Amniotic epithelial cell (primary cell): ENCODE measurements at regions not wholly inside any gene's neighbourhood (a gene's known extent, or its start where the extent isn't known, plus 50 kb on each side); places are given as distances from the start of the nearest gene placed in this dataset.
"Not testable (repeated sequence)": the region's sequence is repeated elsewhere in the genome, so short reads cannot be mapped to it uniquely, and the experiment has no call there.

ENCODE experiments used
- DNase-seq: peaks from one replicate; pipeline ENCODE4 v3.0.0-alpha.2; 2010; ENCODE audit warnings: low read depth

- no peak for DNase-seq
Measured at GRCh38 chr2:53257287-53257686, 510.3 kb upstream of the CHAC2 start.

DNA sequence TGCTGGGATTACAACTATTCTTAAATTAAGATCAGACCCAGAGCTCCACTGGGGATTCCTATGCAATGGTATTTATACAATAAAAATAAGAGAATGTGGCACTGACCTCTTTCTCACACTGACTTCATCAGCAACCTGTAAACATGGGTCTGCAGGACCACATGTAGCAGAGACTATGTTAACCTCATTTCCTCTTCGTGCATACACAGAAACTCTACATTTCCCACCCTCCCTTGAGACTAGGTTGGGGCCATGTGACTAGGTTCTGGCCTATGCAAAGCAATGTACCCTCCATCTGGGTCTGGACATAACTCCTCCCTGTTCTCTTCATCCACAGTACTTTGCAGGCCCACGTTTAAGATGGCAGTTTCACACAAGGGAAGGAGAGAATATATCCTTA is 514.4 kb upstream of the CHAC2 start:
- DNase-seq, result no peak

DNA sequence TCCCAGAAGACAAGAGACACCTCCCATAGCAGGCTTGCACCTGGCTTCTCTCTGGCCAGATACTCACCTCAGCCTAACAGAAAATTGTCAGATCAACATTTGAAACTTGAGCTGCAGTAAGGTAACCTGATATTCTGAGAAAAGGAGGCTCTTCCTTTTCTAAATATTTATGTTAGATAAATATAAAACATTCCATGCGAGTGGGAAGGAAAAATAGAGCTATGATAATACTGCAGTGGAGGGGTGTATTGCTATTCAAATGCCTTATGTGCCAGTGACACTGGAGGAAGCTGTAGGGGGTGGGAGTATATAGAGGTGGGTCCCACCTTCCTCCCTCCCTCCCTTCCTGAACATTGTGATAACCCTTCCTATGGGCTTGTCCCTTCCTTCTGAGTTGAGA is 515.5 kb upstream of the CHAC2 start:
- no peak for DNase-seq

DNA sequence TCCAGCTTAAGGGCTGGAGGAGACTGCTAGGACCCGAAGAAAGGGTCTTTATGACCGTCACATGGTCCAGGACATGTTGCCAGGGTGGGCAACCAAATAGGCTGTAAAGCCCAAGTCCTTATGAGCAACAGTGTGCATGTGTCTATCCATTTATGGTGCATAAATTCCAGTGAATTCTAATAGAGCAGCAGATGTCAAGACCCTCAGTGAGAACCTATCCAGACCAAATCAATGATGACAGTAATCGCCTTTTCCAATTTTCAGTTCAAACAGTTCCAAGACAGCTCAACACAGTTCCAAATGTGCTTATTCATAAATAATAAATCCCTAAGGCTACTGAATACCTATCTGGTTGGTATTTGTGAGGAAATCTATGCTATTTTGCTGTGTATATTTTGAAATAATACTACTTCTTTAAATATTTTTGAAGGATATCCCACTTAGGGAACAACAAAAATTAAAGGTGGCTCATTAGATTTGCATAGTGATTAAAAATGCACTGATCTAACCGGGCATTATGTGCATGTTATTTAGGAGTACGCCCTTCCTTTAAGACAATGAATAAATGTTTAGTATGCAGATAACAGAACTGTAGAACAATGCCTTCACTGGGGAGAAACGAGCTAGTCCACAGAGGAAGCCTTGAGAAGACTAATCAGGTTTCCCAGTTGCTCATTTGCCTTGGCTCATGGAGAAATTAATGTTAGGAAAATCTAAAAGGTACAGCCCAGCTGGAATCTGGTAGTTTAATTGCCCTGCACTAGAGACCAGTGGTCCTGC is 519.5 kb upstream of the CHAC2 start:
- no peak for DNase-seq

- DNase-seq, result no peak
Measured at GRCh38 chr2:53243430-53243829, 524.2 kb upstream of the CHAC2 start.

DNA sequence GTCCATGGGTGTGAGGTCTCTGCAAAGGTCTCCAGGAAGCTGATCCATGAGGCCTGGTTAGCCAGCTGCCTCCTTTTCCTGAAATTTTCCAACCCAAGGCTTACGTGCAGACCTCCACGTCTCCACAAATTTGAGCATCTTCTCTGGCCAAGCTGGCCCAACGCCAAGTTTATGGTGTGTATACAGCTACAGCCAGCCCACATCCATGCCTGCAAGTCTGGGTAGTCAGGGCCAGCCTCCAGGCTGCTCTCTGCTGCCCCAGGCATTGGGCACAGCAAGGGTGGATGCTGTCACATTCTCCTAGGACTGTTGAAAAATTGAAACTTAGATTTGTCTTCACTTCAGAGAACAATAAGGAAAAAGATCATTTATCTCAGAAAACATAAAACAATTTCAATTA is 525.5 kb upstream of the CHAC2 start:
- DNase-seq, result no peak

DNA sequence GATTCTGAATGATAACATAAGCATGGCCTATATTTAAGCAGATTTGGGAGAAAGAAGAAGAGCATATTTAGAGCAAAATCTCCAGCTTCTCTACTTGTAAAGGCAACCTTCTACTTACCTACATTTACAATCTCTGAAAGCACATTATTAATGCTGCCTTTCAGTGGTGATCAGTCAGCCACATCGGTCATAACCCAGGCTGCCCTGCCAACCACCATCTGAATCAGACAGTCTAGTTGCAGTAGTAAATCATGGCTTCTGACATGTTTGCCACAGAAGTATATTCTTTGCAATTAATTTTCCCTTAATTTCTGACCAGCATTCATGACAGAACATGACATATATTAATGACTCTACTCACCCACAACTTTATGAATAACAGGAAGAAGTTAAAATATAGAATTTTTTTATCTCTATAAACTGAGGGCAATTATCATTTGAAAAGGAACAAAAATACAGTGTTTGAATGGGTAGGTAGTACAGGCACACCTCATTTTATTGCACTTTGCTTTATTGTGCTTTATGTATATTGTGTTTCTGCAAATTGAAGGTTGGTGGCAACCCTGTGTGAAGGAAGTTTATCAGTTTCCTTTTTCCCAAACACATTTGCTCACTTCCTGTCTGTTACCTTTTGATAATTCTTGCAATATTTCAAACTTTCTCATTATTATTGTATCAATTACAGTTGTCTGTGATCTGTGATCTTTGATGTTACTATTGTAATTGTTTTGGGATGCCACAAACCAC is 531.6 kb upstream of the CHAC2 start:
- peak; percentile 24 for DNase-seq

DNA sequence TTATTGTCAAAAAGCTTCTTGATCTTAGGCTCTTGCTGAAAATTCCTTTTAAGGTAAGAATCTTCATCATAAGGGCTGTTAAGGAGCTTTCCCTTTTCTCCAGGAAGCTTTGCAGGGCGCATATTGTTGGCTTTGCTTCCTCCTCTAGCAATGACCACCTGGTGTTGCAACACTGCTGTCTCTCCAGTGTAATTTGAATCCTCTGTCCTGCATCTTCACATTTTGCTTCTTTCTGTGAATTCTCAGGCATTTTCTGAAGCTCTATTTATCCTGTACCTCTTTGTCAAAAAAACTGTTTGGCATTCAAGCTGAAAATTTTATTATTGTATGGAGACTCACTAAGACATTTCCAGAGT is 533.1 kb upstream of the CHAC2 start:
- peak; percentile 13 for DNase-seq

GRCh38 chr2:53233759-53234547 is 533.7 kb upstream of the CHAC2 start:
- DNase-seq, result no peak

DNA sequence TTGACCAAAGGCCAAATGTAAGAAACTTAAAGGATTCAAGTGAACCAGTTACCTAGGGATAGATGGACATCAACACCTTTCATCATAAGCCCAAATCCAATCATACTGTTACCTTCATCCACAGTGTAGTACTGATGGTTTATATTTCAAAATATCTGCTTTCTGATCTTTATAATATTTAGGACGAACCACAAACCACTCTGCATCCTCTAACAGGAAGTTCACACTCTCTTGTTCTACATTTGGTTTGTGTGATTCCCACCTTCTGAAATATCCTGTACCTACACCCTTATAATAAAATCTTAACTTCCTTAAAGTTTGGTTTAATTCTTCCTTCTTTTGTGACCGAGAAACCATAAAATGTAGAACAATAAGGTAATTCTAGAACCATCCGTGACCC is 535.7 kb upstream of the CHAC2 start:
- DNase-seq, result no peak

- no peak for DNase-seq
Measured at GRCh38 chr2:53230691-53231090, 536.9 kb upstream of the CHAC2 start.

DNA sequence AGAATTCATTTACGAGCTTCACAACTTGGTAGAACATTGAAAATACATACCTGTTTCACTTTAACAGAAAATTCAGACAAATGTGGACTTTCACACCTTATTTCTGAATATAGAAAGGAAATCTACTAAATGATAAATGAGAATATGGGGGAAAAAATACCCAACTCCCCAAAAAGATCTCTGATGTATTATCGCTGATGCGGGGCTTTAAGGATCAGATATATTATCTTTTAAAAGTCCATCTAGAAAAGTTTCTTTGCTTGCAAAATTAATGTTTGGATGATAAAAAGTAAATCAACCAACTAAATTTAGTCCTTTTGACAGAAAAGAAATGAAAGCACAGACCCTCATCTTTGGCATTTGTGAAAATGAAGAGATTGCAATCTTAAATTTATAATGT is 540.1 kb upstream of the CHAC2 start:
- DNase-seq, result no peak

DNA sequence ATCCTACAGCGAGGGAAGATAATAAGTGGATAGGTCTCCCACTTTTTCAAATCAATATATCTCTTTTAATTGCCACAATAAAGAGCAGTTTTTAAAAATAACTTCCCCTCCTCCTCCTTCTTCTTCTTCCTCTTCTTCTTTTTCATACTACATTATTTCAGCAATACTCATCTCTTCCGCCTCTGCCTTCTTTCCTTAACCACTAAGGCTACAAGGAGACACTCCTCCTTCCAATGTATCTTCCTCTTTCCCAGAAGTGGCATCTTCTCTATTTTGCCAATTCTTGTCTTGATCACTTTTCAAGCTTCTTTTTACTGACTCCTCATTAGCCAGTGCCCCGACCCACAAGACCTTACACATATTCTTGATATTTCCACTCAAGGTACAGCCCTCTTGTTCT is 546.6 kb upstream of the CHAC2 start:
- DNase-seq, result no peak

DNA sequence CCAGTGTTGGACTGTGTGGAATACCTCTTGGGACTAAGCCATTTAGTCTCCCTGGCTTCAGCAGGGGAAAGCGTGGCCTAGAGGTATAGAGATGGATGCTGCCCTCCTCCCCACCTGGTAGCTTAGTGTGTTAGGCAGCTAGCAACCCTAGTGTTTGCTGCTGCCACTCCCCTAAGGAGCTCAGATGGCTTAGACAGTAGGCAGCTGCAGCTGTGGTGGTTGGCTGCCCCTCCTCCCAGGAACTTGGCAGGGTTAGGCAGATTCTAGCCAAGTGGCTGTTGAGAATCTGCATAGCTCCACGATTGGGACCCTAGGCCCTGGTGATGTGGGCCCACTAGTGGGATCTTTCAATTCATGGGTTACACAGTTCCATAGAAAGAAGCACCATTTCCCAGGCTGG is 550.4 kb upstream of the CHAC2 start:
- no peak for DNase-seq

- no peak for DNase-seq
Measured at GRCh38 chr2:53216805-53217204, 550.8 kb upstream of the CHAC2 start.

DNA sequence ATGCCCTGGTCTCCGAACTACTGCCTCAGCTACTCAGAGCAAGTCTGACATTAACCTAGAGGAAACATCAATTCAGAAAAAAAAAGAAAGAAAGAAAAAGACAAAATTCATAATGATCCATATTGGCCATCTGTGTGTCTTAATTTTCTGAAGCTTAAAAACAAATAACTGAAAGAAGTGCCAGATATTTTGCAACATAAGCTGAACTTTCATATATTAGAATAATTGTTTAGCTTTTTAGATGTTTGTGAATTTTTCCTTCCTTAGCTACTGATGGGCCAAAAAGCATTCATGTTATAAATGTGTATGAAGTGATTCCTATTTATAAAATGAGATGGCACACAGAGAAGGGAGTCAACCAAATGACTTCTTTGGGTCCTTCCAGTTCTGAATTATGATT is 555.0 kb upstream of the CHAC2 start:
- DNase-seq, result no peak

DNA sequence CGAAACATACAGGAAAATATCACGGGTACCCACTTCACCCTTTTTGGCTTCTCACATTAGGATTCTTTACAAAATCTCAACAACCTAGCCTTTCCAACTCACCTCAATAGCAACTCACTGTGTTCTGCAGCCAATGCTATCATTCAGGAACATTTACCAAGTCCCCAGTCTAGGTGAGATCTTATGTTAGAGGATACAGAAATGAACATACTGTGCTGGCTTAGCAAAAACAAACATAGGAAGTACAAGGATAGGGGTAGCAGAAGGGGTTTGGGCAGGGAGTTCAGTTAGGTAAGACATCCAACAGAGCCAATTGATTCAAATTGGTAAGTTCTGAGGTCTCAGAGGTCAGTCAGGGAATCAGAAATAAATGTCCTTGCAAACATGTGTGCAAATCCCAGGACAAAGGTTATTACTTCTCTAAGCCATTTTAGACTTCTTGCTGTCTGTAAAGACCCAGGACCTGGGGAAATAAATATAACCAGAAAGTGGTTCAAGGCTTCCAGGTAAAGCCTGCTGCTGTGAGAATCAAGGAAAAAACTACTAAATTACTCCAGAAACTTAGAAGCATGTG is 556.3 kb upstream of the CHAC2 start:
- no peak for DNase-seq

DNA sequence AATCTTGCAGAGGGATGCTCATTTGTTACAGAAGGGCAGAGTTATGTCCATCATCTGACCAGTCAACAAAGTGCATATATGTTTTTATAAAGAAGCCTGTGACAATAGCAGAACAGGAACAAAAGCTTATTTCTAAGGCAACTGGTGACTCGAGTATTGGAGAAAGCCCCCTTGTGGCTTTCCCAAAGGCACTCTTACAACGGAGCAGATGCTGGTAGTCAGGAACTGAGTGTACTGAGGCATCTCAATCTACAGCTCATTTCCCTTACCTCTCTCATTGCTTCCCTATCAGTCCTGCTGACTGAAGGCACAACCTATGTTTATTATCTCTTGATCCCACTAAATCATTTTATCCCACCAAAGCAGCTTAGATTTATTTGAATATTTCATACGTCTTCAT is 557.1 kb upstream of the CHAC2 start:
- DNase-seq, result no peak

DNA sequence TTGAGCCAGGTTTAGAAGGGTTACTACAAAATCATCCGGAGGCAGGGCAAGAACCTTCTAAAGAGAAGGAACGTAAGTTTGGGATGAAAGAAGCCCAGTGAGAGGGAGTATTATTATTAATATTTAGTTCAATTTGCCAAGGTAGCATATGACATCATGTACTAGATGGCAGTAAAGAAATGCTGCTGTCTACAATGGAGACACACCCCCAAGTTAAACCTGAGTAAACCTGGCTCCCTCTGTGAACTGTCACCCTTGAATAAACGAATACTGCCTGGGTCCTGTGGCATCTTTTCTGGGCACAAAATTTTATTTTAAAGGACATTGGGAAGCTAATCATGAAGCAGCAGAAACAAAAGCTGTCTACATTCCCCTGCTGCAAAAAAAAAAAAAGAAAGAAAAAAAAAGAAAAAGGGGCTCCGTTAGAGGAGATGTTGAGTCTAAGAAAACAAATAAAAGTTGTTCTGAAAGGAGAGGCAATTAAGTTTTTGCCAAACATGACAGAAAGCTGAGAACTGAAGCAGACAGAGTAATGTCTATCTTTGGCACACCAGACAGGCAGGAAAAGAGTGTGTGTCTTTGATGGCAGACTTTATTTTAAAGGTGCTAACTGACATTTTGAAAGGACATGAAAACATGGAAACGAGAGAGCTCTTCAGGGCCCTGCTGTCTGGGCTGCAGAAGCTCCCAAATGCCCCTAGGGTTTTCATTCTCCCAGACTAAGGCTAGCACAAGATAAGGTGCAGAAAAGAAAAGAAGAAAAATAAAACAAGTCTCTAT is 557.7 kb upstream of the CHAC2 start:
- no peak for DNase-seq

DNA sequence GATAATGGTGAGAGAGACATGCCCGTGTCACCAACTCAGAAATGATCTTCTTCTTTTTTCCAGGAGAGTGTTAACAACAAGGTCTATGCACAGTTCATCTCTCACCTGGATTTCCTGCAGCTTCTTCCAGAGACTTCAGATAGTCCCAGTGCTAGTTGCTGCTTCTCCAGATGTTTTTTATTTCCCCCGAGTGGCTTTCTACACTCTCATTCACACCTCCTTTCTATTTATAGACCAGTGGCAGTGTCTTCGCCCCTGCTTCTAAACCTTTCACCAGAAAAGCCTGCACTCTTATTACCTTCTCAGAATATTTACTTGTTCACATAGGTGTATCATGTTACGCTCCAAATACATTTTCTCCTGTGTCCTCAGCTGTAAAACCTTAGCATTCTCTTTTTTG is 558.8 kb upstream of the CHAC2 start:
- no peak for DNase-seq

DNA sequence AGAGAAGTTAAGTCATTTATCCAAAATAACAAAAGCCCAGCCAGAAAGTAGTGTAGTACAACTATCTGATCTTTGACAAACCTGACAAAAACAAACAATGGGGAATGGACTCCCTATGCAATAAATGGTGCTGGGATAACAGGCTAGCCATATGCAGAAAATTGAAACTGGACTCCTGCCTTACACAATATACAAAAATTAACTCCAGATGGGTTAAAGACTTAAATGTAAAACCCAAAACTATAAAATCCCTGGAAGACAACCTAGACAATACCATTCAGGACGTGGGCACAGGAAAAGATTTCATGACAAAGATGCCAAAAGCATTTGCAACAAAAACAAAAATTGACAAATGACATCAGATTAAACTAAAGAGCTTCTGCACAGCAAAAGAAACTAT is 561.4 kb upstream of the CHAC2 start:
- DNase-seq, result not testable (repeated sequence)

DNA sequence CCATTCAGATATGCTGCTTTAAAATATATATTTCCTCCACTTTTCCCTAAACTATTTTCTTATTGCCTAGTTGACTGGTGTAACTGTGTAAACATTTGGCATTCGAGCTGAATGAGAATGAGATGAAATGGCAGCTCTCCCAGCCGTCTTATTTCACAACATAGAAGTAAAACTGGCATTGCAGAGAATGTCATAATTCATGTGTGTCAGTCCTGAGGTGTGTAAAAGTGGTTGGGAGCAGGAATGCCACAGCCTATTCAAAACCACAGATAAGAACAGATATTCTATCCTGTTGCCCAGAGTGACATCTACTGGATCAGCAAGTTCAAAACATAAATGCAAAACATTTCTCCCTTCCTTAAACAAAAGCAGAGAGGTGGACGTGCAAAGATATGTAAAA is 565.5 kb upstream of the CHAC2 start:
- DNase-seq, result peak; percentile 97
